ENCODE measurements at regions not wholly inside any gene's neighbourhood (a gene's known extent, or its start where the extent isn't known, plus 50 kb on each side); places are given as distances from the start of the nearest gene placed in this dataset.

DNA sequence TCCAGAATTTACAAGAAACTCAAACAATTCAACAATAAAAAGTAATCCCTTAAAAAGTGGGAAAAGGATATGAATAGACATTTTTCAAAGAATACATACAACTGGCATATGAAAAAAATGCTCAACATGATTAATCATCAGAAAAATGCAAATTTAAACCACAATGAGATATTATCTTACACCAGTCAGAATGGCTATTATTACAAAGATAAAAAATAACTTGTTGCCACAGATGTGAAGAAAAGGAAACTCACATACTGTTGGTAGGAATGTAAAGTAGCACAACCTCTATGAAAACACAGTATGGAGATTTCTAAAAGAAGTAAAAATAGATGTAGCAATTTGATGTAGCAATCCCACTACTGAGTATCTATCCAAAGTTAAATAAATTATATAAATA, 65.1 kb upstream of the DIAPH2 start:
- TF ChIP-seq POLR2A (IDR thresholded peaks at IDR 0.05): no peak
- no peak for TF ChIP-seq EP300 (IDR thresholded peaks at IDR 0.05)
- TF ChIP-seq, protein P1, sequence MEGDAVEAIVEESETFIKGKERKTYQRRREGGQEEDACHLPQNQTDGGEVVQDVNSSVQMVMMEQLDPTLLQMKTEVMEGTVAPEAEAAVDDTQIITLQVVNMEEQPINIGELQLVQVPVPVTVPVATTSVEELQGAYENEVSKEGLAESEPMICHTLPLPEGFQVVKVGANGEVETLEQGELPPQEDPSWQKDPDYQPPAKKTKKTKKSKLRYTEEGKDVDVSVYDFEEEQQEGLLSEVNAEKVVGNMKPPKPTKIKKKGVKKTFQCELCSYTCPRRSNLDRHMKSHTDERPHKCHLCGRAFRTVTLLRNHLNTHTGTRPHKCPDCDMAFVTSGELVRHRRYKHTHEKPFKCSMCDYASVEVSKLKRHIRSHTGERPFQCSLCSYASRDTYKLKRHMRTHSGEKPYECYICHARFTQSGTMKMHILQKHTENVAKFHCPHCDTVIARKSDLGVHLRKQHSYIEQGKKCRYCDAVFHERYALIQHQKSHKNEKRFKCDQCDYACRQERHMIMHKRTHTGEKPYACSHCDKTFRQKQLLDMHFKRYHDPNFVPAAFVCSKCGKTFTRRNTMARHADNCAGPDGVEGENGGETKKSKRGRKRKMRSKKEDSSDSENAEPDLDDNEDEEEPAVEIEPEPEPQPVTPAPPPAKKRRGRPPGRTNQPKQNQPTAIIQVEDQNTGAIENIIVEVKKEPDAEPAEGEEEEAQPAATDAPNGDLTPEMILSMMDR (IDR thresholded peaks at IDR 0.05): no peak
